K562 (cell line): ENCODE measurements at regions not wholly inside any gene's neighbourhood (a gene's known extent, or its start where the extent isn't known, plus 50 kb on each side); places are given as distances from the start of the nearest gene placed in this dataset.
"Not testable (repeated sequence)": the region's sequence is repeated elsewhere in the genome, so short reads cannot be mapped to it uniquely, and the experiment has no call there.

Experiments
- ATAC-seq: fragments of 200-7000 bp; cut with Tn5 transposase; 3 replicates; pipeline ENCODE4 v1.9.1; 2020; ENCODE audit warnings: moderate library complexity
- BruUV-seq: library from RNA; stranded (reverse); fragments of 400-500 nt; replicated peaks from 2 replicates; lab custom pipeline; 2021; lab: Mats Ljungman, UMichigan
- CTCF ChIA-PET: fragments of 300-600 bp; formaldehyde crosslinking; extraction: SDS; loops from one replicate; lab custom pipeline; 2021; ENCODE audit warnings: low intra/inter-chr PET ratio; lab: Yijun Ruan, JAX
- POLR2A ChIA-PET: fragments of 300-600, 350-650 bp; sonication (Branson Sonifier 250); formaldehyde crosslinking; extraction: SDS; loops from one replicate; lab custom pipeline; 2021; ENCODE audit warnings: antibody characterized with exemption, inconsistent platforms; lab: Yijun Ruan, JAX
- DNase-seq, 4 experiments: peaks; one replicate each; pipeline versions ENCODE4 v3.0.0 to v3.0.0-alpha.2; 2011 to 2018; ENCODE audit warnings: low spot score in 3 of 4, mixed read lengths in 3 of 4; ENCODE audit errors: extremely low read depth in 1 of 4
- FAIRE-seq: peaks from 2 replicates; lab custom pipeline; 2011; peaks lifted over from hg19 to GRCh38; lab: Jason Lieb, UNC
- H2AFZ ChIP-seq: 2 replicates; pipeline ENCODE4 v1.6.0; 2011; ENCODE audit warnings: low read depth, low read length, control low read depth, inconsistent platforms
- H3K27ac ChIP-seq: fragments of 200-600 bp; 3 replicates; pipeline ENCODE4 v1.8.0; 2011; ENCODE audit warnings: low read depth, mild to moderate bottlenecking, control low read depth, inconsistent platforms, low read length, moderate library complexity, mixed read lengths; ENCODE audit errors: extremely low read depth
- H3K27me3 ChIP-seq, 2 experiments: fragments of 300-600 bp in 1 of 2; 2 replicates in 1 of 2; 3 replicates in 1 of 2; pipeline versions ENCODE4 v1.6.0 to v1.8.0; 2011; ENCODE audit warnings: inconsistent platforms in 2 of 2, low read length in 2 of 2, mild to moderate bottlenecking in 1 of 2, mixed read lengths in 1 of 2, moderate library complexity in 1 of 2; ENCODE audit not compliant: control insufficient read depth in 2 of 2, insufficient read depth in 2 of 2
- H3K36me3 ChIP-seq: fragments of 300-600 bp; 3 replicates; pipeline ENCODE4 v1.8.0; 2011; ENCODE audit warnings: mild to moderate bottlenecking, low read length, inconsistent platforms; ENCODE audit not compliant: control insufficient read depth, insufficient read depth
- H3K4me1 ChIP-seq, 2 experiments: fragments of 200-600 bp in 1 of 2; replicated peaks in 1 of 2; 2 replicates in 1 of 2; 3 replicates in 1 of 2; pipeline versions ENCODE4 v1.5.1 to v1.8.0; 2011; ENCODE audit warnings: inconsistent platforms in 2 of 2, low read length in 2 of 2, mild to moderate bottlenecking in 1 of 2, mixed read lengths in 1 of 2, moderate library complexity in 1 of 2; ENCODE audit not compliant: control insufficient read depth in 2 of 2, insufficient read depth in 2 of 2
- H3K4me2 ChIP-seq: 2 replicates; pipeline ENCODE4 v1.6.1; 2011; ENCODE audit warnings: low read length, control low read depth, inconsistent platforms, mixed read lengths; ENCODE audit not compliant: insufficient read depth
- H3K4me3 ChIP-seq: fragments of 200-600 bp; sonication (generic), shearing (Covaris generic); 2 replicates; pipeline ENCODE4 v1.5.1; 2016; ENCODE audit warnings: control low read depth, inconsistent platforms
- H3K79me2 ChIP-seq: fragments of 200-600 bp; 3 replicates; pipeline ENCODE4 v1.8.0; 2011; ENCODE audit warnings: low read length, inconsistent platforms; ENCODE audit not compliant: control insufficient read depth, insufficient read depth
- H3K9ac ChIP-seq, 2 experiments: 2 replicates each; pipeline versions ENCODE4 v1.6.0 to v1.6.1; 2011; ENCODE audit warnings: low read depth in 2 of 2, low read length in 2 of 2, control low read depth in 1 of 2, inconsistent platforms in 1 of 2, mild to moderate bottlenecking in 1 of 2, mixed read lengths in 1 of 2; ENCODE audit not compliant: insufficient read depth in 1 of 2
- H3K9me1 ChIP-seq: one replicate; pipeline ENCODE4 v1.6.0; 2011; ENCODE audit warnings: inconsistent platforms, mild to moderate bottlenecking, low read length, moderate library complexity; ENCODE audit not compliant: control insufficient read depth, insufficient read depth
- H3K9me3 ChIP-seq: replicated peaks from 2 replicates; pipeline ENCODE4 v1.5.1; 2011; ENCODE audit warnings: low read depth, low read length, inconsistent platforms; ENCODE audit not compliant: control insufficient read depth, insufficient read depth
- H4K20me1 ChIP-seq: replicated peaks from 2 replicates; pipeline ENCODE4 v1.6.1; 2011; ENCODE audit warnings: low read length, inconsistent platforms, mixed read lengths; ENCODE audit not compliant: control insufficient read depth, insufficient read depth
- ZNF121 ChIP-seq: sonication (generic); formaldehyde crosslinking; conservative IDR thresholded peaks from 2 replicates; pipeline ENCODE4 v1.8.0; 2022; ENCODE audit warnings: missing genetic modification reagents
- WGBS: fragments of 100-300 bp; shearing (Covaris generic); methylation state at CpG from one replicate; pipeline ENCODE4 v1.1.6; 2016; ENCODE audit warnings: low coverage, mixed read lengths; ENCODE audit not compliant: insufficient coverage; ENCODE audit errors: missing lambda C conversion rate; 5-methylcytosine and 5-hydroxymethylcytosine counted together
- in situ Hi-C: fragments of 300-500 bp; cut with MboI; formaldehyde crosslinking; loops from 4 replicates; pipeline ENCODE4 v1.15.0; 2018; ENCODE audit warnings: inconsistent platforms, mixed read lengths
- intact Hi-C: fragments of 100-400 bp; cut with micrococcal nuclease; formaldehyde crosslinking; loops from 2 replicates; pipeline ENCODE4 v1.14.2; 2022

GRCh38 chrX:41017785-41018184 lies 67.5 kb upstream of the USP9X start:
- H4K20me1 ChIP-seq, H3K9me1 ChIP-seq, H3K4me1 ChIP-seq, H3K27ac ChIP-seq, H3K79me2 ChIP-seq, H3K4me2 ChIP-seq, CTCF ChIA-PET, H3K27me3 ChIP-seq, H3K36me3 ChIP-seq, H3K9ac ChIP-seq, FAIRE-seq, ATAC-seq, in situ Hi-C loops, intact Hi-C loops, DNase-seq, H2AFZ ChIP-seq, H3K4me3 ChIP-seq, H3K9me3 ChIP-seq, BruUV-seq: not testable (repeated sequence)
- 65% methylated on average over 4 of the region's 6 CpGs for WGBS
- TF ChIP-seq ZNF121 (CRISPR knock-in tag), result peak; percentile 90
- POLR2A ChIA-PET, result interaction anchor here (0.6 kb wide), 1 partner anchor 124 kb away, joined by 3 read pairs; no protein-coding TSS in a partner anchor

GRCh38 chrX:41018391-41019040 lies 66.7 kb upstream of the USP9X start:
- H3K27me3 ChIP-seq, CTCF ChIA-PET, FAIRE-seq, BruUV-seq, H3K9me3 ChIP-seq, H3K9me1 ChIP-seq, POLR2A ChIA-PET, in situ Hi-C loops, H3K79me2 ChIP-seq, H3K4me1 ChIP-seq, H3K4me2 ChIP-seq, H3K4me3 ChIP-seq, H4K20me1 ChIP-seq, ATAC-seq, DNase-seq, intact Hi-C loops, H3K9ac ChIP-seq, H3K27ac ChIP-seq, H3K36me3 ChIP-seq: not testable (repeated sequence)
- 51% methylated on average over 7 of the region's 9 CpGs for WGBS
- H2AFZ ChIP-seq, result peak overlapping the region; percentile 24; the same call in 1 of the 2 replicates
